Activated CD8-positive, alpha-beta T cell treated with anti-CD3 and anti-CD28 coated beads for 36 hours (primary cell): ENCODE measurements at regions not wholly inside any gene's neighbourhood (a gene's known extent, or its start where the extent isn't known, plus 50 kb on each side); places are given as distances from the start of the nearest gene placed in this dataset.

Experiments
- ATAC-seq: fragments of 200-7000 bp; cut with Tn5 transposase; one replicate; pipeline ENCODE4 v1.10.0; 2021; ENCODE audit warnings: mild to moderate bottlenecking, moderate library complexity
- CTCF ChIA-PET: fragments of 350-600 bp; sonication (Branson Sonifier 250); formaldehyde crosslinking; loops from one replicate; lab custom pipeline; 2021; ENCODE audit warnings: antibody characterized with exemption; lab: Charles Lee
- POLR2A ChIA-PET: fragments of 350-600 bp; sonication (Branson Sonifier 250); formaldehyde crosslinking; loops from one replicate; lab custom pipeline; 2021; ENCODE audit warnings: antibody characterized with exemption; lab: Charles Lee
- DNase-seq: peaks from one replicate; pipeline ENCODE4 v3.0.0-alpha.2; 2020
- H3K27ac Mint-ChIP-seq: one replicate; pipeline ENCODE4 v1.8.0; 2021; ENCODE audit warnings: mild to moderate bottlenecking, mixed read lengths
- H3K27me3 Mint-ChIP-seq: one replicate; pipeline ENCODE4 v1.8.0; 2021; ENCODE audit warnings: mixed read lengths
- H3K36me3 Mint-ChIP-seq: one replicate; pipeline ENCODE4 v1.8.0; 2021; ENCODE audit warnings: low read depth, mixed read lengths
- H3K4me1 Mint-ChIP-seq: one replicate; pipeline ENCODE4 v1.8.0; 2021; ENCODE audit warnings: low read depth, mixed read lengths
- H3K4me3 Mint-ChIP-seq: one replicate; pipeline ENCODE4 v1.8.0; 2021; ENCODE audit warnings: mild to moderate bottlenecking, moderate library complexity, mixed read lengths
- H3K9me3 Mint-ChIP-seq: one replicate; pipeline ENCODE4 v1.8.0; 2021; ENCODE audit warnings: mixed read lengths
- CTCF ChIP-seq: fragments of 200-600 bp; IDR thresholded peaks from one replicate; pipeline ENCODE4 v1.8.0; 2022; ENCODE audit warnings: antibody characterized with exemption, mild to moderate bottlenecking
- intact Hi-C: fragments of 100-400 bp; cut with micrococcal nuclease; formaldehyde crosslinking; loops from one replicate; pipeline ENCODE4 v1.10.0; 2022

DNA sequence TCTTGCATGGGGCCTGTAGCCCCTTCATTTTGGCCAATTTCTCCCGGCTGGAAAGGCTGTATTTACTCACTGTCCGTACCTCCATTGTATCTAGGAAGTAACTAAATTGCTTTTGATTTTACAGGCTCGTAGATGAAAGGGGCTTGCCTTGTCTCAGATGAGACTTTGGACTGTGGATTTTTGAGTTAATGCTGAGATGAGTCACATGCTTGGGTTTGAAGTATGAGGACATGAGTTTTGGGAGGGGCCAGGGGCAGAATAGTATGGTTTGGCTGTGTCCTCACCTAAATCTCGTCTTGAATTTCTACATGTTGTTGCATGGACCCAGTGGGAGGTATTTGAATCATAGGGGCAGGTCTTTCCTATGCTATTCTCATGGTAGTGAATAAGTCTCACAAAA lies 407.6 kb upstream of the NDST3 start:
- H3K27me3 Mint-ChIP-seq, result no peaks in the 10 kb centered on the region
- H3K9me3 Mint-ChIP-seq, result no peaks in the 10 kb centered on the region
- intact Hi-C loops, result no loop called here
- no peak for TF ChIP-seq CTCF
- ChIA-PET POLR2A (no interaction called here), CTCF (no interaction called here)
- no peak for DNase-seq
- H3K4me3 Mint-ChIP-seq, result no peak overlapping the region
- no peaks in the 10 kb centered on the region for H3K4me1 Mint-ChIP-seq
- ATAC-seq, result no peak
- H3K36me3 Mint-ChIP-seq, result no peaks in the 10 kb centered on the region
- no peak overlapping the region for H3K27ac Mint-ChIP-seq

- Mint-ChIP-seq H3K27ac (no peak overlapping the region), H3K4me1 (no peaks in the 10 kb centered on the region), H3K4me3 (no peak overlapping the region), H3K27me3 (no peaks in the 10 kb centered on the region), H3K9me3 (no peaks in the 10 kb centered on the region), H3K36me3 (no peaks in the 10 kb centered on the region)
- intact Hi-C loops, result no loop called here
- DNase-seq (no peak), ATAC-seq (no peak)
- TF ChIP-seq CTCF, result no peak
- POLR2A ChIA-PET, result no interaction called here
- CTCF ChIA-PET, result no interaction called here
These were observed 399.6 kb upstream of the NDST3 start for GRCh38 chr4:117634716-117635115.

DNA sequence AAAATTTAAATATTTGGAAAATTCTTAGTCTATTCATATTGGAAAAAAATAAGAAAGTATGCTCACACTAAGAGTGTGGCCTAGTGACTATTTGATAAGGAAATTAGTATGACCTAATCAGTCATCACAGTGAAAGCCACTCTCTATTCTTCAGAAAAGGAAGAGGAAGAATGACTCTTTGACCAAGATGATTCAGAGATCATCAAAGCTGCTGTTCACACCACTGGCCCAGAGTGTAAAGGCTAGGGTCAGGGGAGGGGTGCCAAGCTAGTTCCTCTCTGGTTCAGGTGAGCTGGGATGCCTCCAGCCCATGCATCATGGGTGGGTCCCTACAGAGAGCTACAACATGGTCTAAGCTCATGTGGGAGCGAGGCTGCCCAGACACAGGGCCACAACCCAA lies 396.9 kb upstream of the NDST3 start:
- no peaks in the 10 kb centered on the region for H3K27me3 Mint-ChIP-seq
- no peak for ATAC-seq
- POLR2A ChIA-PET, result no interaction called here

DNA sequence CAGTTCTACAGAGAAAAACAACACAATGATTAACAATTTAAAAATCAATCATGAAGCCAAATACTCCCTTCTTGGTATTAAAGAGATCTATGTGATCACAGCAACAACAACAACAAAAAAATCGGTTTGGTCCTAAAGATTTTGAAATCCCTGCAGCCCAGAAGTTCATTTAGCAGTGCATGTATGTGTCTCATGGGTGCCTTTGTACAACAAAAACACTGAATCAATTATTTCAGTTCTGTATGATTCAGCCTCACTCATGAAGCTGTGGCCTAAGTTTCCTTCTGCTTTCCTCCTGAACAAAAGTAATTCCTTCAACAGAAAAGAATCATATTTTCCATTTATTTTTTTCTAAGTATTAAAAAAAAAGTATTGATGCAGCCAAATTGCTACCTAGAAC lies 393.4 kb upstream of the NDST3 start:
- intact Hi-C loops, result no loop called here
- TF ChIP-seq CTCF, result no peak
- no peaks in the 10 kb centered on the region for H3K27me3 Mint-ChIP-seq
- ATAC-seq (no peak), DNase-seq (no peak)
- ChIA-PET POLR2A (no interaction called here), CTCF (no interaction called here)
- no peaks in the 10 kb centered on the region for H3K4me1 Mint-ChIP-seq
- H3K27ac Mint-ChIP-seq, result no peak overlapping the region
- H3K4me3 Mint-ChIP-seq, result no peak overlapping the region
- H3K36me3 Mint-ChIP-seq, result no peaks in the 10 kb centered on the region
- H3K9me3 Mint-ChIP-seq, result no peaks in the 10 kb centered on the region

More for the DNA sequence above, 396.9 kb upstream of the NDST3 start:
- H3K4me1 Mint-ChIP-seq, result no peaks in the 10 kb centered on the region
- H3K4me3 Mint-ChIP-seq, result no peak overlapping the region
- intact Hi-C loops, result no loop called here
- no peaks in the 10 kb centered on the region for H3K9me3 Mint-ChIP-seq
- no peak for TF ChIP-seq CTCF
- CTCF ChIA-PET, result no interaction called here
- no peak overlapping the region for H3K27ac Mint-ChIP-seq
- no peak for DNase-seq
- H3K36me3 Mint-ChIP-seq, result no peaks in the 10 kb centered on the region

DNA sequence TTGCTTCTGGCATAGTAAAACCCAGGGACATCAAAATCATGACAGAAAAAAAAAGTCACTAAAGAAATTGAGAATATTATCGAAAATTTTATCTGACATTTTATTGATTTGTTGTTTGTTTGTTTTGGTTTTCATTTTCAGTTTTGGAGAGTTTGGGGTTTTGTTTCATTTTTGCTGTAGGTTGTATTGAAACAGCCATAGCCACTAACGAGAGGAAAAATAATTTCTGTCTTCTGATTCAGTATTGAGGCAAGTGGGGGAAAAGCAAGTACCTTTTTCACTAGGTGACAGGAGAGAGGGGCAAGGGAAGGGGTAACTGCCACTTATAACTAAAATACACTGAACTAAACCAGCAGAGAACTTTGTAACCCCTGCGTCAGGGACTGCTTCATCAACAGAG lies 392.8 kb upstream of the NDST3 start:
- no peak for TF ChIP-seq CTCF
- ATAC-seq, result no peak
- ChIA-PET CTCF (no interaction called here), POLR2A (no interaction called here)
- no peaks in the 10 kb centered on the region for H3K4me1 Mint-ChIP-seq
- H3K36me3 Mint-ChIP-seq, result no peaks in the 10 kb centered on the region
- no peaks in the 10 kb centered on the region for H3K27me3 Mint-ChIP-seq
- intact Hi-C loops, result no loop called here
- H3K4me3 Mint-ChIP-seq, result no peak overlapping the region
- no peak for DNase-seq
- no peak overlapping the region for H3K27ac Mint-ChIP-seq
- H3K9me3 Mint-ChIP-seq, result peaks cover 2% of the 10 kb centered on the region
